SKM-1 (cell line): ENCODE measurements at regions not wholly inside any gene's neighbourhood (a gene's known extent, or its start where the extent isn't known, plus 50 kb on each side); places are given as distances from the start of the nearest gene placed in this dataset.
"Not testable (repeated sequence)": the region's sequence is repeated elsewhere in the genome, so short reads cannot be mapped to it uniquely, and the experiment has no call there.

Source experiments
- DNase-seq: peaks from one replicate; lab custom pipeline; 2025; ENCODE audit not compliant: unreplicated experiment; lab: John Stamatoyannopoulos, UW

DNA sequence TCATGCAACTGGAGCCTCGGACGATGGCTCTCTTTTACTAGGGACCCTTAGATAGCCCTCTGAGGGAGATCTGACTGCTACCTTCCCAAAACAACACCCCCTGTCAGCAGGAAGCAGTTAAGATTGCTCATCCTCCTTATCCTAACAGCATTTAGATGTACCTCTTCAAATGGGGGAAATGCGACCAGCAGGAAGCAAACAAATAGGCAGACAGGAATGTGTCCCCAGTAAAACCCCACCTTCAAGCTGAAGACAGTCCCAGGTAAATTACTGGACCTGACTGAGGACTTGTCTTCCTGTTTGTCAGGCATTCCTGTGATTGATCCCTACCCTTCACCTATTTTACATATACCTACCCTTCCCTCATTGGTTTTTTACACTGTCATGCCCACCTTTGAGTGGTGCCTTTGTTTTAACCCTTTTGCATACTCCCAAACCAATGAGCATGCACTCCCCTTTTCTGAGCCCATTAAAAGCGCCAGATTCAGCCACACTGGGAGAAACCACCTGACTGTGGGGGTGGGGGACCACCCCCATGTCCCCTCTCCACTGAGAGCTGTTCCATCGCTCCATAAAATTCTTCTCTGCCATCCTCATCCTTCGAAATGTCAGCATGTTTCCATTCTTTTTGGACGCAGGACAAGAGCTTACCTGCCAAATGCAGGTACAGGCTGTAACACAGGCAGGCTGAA is 954.0 kb upstream of the CDH6 start:
- DNase-seq = no peak

DNA sequence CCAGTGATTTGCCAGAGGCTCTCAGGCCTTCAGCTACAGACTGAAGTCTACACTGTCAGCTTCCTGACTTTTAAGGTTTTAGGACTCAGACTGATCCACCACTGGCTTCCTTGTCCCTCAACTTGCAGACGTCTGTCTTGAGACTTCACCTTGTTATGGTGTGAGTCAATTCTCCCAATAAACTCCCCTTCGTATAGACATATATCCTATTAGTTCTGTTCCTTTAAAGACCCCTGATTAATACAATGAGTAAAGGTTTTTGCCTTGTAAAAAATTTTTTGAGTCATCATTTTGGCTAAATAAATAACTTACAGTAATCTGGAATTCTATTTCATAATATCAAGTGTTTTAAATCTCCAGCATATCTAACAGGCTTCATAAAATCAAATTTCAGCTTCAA is 956.3 kb upstream of the CDH6 start:
- no peak for DNase-seq

DNA sequence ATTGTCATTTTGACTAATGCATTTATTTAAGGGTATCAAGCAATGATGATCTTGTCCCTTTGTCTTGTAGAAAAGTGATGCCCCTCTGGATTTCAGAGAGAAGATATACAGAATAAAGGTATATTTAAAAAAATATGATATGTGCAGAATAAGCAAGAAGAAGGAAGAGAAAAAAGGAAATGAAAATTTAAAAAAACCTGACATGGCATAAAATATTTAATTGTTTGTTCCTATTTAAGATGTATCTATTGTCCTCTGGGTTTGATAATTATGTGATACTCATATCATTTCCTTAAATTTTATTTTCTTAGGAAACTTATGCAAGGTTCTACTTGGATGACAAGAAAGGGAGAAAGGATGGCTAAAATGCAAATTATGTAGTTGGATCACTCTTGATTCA is 983.7 kb upstream of the CDH6 start:
- no peak for DNase-seq

DNA sequence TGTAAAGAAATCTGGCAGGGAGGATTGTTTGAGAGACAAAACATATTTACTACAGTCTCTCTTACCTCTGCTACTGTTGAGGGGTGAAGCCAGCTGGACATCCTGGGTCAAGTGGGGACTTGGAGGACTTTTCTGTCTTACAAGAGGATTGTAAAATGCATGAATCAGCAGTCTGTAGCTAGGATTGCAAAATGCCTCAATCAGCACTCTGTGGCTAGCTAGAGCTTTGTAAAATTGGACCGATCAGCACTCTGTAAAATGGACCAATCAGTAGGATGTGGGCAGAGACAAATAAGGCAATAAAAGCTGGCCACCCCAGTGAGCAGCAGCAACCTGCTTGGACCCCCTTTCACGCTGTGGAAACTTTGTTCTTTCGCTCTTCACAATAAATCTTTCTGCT is 995.8 kb upstream of the CDH6 start:
- no peak for DNase-seq

DNA sequence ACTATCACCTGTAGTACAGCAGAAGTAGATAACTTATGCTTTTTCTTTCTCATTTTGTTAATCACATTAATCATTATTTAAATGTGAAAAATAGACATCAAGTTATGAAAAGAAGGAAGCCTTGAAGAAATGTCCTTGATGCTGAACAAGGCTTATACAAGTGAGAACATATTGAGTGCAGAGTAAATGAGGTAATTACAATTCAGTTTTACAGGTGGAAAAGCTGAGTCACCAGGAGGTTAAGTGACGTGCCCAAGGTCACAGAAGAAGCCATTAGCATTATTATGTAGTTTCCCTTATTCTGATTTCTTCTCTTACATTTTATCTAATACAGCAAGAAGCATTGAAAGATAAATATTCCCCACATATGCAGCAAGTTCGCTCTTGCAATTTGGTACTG is 998.5 kb upstream of the CDH6 start:
- DNase-seq = no peak

DNA sequence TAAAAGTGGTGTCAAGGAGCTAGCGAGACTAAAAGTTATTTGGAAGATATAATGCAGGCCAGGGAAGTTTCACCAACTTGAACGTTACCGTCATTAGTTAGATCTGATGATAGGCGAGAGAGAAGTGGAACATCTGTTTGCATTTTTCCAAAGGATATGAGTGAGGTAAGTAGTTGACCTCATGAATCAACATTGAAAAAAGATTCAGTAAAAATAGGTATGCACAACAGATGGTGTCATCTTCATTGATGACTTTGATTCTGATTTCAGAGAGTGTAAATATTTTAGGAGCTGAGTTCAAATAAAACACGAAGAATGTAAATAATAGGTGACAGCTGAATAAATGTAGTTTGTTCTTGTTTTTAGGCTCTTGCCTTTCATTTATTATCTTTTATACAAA is 998.9 kb upstream of the CDH6 start:
- no peak for DNase-seq

DNA sequence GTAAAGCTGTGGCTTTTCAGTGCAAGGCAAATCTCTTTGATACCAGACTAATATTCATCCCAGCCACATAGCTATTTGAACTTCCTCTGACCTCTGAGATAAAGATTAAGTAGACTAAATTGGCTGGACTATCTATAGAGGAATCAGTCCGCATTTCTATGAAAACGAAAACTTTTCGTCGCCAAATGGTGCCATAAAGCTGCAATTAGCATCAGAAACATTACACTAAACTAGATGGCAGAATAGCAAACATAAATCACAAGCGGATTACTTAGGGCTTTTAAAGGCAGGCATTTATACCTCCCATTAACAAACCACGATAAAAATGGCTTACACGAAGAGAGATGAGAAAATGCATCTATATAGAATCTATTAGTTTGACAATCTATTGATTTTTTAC is 1009.7 kb upstream of the CDH6 start:
- DNase-seq = no peak

DNA sequence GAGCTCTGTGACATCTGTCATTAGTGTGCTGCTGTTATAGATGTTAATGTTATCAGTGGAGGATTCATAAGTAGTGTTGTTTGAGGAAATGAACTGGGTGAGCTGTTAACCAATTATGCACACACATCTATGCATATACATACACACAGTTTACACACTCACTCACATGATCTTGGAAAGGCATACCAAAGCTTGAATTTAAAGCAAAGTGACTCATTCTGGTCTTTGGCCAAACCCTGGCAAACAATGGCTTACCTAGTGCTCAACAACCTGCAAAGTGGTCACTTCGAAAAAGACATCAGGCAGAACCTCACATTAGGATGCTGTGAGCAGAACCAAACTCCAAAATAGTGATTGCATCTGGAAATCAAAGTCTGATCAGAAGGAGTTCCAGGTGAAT is 1037.3 kb upstream of the CDH6 start:
- DNase-seq = no peak

DNA sequence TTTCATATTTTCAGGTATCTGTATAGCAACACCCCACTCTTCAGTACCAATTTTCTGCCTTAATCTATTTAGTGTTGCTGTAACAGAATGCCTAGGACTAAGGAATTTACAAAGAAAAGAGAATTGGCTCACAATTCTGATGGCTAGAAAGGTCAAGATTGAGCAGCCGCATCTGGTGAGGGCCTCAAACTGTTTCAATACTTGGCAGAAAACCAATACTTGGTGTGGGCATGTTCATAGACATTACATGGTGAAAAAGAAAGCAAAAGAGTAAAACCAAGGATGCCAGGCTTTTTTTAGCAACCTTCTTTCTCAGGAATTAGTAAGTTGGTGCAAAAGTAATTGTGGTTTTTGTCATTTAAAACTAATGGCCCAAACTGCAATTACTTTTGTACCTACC is 1041.1 kb upstream of the CDH6 start:
- no peak for DNase-seq

DNA sequence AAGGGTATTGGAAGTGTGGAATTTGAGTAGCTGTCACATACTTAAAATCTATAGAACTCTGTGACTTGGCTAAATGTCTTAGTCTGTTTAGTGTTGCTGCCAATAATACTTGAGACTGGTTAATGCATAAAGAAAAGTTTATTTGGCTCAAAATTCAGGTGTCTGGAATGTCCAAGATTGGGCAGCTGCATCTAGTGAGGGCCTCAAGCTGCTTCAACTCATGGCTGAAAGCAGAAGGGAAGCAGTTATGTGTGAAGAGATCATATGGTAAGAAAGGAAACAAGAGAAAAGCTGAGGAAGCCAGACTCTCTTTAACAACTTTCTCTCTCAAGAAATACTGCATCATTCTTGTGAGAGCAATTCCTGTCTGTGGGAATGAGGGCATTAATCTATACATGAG is 1043.3 kb upstream of the CDH6 start:
- no peak for DNase-seq

DNA sequence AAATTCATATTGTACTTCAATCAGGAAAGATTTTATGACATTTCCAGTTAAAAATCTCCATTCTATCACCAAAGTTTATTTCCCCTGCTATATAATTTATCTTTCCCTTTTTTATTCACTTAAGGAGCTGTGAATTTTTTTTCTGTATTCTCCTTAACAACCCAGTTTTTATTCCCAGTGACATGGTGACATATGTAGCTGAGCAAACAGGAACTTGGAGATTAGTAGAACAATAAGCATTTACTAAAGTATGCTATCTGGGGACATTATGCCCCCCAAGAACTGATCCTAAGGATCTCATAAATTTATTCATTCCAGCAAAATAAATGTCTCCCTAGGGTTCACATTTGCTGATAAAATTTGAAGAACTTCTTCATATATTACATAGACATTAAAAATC is 1044.0 kb upstream of the CDH6 start:
- no peak for DNase-seq

DNA sequence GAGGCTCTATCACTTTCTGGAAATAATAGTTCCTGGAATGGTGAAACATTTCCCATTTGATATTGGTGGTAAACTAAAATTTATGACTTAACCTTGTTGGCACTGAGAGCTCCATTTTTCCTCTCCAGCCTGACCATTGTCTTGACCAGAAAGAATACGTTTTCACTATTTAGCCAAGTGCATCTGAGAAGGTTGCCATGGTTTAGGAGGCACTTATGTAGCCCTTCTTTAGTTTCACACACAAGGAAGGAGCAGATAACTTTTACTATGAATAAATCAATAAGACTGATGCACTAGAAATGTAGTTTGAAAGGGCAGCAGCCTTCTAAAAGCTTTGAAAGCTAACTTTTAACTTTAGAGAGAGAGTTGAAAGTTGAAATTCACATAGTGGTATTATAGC is 1045.5 kb upstream of the CDH6 start:
- no peak for DNase-seq

DNA sequence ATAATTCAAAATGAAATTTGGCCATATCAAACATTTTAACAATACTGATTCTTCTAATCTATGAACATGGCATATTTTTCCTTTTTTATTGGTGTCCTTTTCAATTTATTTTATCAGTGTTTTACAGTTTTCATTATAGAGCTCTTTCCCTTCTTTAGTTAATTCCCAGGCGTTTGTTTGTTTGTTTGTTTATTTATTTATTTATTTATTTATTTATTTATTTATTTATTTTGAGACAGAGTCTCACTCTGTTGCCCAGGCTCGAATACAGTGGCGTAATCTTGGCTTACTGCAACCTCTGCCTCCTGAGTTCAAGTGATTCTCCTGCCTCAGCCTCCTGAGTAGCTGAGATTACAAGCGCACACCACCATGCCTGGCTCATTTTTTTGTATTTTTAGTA is 1049.4 kb upstream of the CDH6 start:
- DNase-seq = not testable (repeated sequence)

DNA sequence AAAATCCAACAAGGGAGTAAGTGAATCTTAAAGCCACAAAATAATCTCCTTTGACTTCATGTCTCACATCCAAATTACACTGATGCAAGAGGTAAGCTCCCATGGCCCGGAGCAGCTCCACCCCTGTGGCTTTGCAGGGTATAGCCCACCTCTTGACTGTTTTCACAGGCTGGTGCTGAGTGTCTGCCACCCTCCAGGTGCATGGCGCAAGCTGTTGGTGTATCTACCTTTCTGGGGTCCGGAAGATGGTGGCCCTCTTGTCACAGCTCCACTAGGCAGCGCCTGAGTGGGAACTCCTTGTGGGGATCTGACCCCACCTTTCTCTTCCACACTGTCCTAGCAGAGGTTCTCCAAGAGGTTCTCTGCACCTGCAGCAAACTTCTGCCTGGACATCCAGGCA is 1051.1 kb upstream of the CDH6 start:
- no peak for DNase-seq

DNA sequence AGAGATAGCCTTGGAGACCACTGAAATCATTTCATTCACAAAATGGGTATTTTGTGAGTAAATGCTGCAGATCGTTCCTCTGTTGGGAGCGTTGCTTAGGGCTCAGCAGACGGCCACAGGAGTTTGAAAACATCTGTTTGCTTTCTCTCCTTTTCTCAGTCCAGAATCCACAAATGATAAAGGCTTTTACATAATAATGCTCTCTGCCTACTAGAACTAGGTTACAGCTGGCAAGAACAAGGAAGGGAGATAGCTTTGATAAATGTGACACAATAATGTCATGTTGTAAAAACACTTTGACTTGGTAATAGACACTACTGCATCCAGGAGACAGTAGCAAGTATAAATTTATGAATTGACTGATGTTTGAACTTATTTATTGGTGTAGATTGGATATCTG is 1072.4 kb upstream of the CDH6 start:
- no peak for DNase-seq

DNA sequence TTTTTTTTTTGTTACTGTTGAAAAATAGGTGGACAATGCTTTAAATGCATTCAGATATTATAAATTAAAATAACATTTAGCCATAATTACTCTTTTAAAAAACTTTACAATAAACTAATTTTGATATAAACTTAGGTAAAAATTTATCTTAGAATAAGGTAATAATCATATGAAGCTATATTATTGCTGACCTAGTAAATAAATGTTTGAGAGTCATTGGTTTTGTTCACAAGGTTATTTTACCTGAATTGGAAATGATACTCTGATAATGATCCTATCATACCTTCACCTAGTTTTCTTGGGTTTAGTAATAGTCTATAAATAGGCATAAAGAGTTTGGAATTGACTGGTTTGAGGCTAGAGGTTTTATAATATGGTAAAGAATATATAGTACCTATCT is 1076.4 kb upstream of the CDH6 start:
- no peak for DNase-seq

DNA sequence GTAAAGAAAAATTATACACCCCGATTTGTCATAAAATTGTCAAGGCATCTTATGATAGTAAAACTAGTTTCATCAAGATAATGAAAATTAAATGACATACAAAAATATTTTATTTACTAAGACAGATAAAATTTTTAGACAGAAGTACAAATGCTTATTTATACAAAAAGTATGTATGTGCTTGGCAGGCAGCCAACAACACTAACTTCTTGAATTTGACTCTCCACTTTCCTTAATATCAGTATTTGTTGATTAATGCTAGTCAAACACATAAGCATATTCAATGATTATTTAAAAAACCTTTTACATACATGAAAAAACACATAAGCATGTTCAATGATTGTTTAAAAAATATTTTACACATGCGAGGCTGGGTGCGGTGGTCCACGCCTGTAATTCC is 1079.9 kb upstream of the CDH6 start:
- DNase-seq = no peak

DNA sequence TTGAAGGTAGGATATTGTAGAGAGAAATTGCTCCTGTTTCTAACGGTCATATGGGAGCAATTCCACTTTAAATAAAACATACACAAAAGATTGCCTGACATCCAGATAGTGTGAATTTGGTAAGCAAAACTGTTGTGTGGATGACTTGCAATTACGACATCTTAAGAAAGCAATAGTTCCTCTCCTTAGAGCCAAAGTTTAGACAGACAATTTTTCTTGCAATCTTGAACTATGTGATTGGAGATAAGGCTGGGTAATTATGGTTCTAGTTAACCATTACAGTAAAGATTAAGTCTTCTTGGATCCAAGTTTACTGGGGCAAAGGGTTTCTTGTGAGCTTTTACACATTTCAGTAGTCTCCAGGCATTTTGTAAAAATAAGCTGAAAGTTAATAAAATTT is 1080.6 kb upstream of the CDH6 start:
- no peak for DNase-seq

DNA sequence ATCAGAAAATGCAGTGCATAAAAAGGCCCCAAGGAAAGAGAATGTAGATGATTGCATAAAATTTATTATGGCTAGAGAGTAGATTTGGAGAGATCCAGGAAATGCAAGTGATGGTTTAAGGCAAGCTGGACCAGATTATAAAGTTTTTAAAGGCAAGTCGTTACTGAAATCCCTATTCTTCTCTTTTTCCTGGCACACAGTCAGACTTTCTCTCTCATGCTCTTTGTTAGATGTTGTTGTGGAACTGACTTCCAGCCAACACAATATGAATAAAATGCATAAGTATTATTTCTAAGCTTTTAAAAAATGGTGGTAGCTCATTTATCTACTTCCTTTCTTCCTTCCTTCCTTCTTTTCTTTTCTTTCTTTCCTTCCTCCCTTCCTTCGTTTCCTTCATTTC is 1085.4 kb upstream of the CDH6 start:
- DNase-seq = no peak

DNA sequence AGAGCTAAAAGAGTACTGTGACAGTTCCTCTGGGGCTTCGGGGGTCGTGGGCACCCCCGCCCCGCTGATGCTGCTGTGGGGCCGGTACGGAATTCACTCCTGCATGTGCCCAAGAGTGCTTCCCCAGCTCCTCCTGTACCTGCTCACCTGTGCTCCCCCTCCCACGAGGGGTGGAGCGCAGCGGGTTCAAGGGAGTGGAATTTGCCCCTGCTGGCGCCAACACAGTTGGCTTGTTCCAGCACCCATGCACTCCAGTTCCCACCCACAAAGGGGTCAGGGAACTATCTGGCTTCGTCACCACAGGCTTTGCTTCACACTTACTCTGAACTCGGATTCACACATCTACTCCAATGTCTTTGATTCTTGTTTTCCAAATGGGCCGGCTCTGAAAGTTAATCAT is 1086.9 kb upstream of the CDH6 start:
- DNase-seq = no peak

DNA sequence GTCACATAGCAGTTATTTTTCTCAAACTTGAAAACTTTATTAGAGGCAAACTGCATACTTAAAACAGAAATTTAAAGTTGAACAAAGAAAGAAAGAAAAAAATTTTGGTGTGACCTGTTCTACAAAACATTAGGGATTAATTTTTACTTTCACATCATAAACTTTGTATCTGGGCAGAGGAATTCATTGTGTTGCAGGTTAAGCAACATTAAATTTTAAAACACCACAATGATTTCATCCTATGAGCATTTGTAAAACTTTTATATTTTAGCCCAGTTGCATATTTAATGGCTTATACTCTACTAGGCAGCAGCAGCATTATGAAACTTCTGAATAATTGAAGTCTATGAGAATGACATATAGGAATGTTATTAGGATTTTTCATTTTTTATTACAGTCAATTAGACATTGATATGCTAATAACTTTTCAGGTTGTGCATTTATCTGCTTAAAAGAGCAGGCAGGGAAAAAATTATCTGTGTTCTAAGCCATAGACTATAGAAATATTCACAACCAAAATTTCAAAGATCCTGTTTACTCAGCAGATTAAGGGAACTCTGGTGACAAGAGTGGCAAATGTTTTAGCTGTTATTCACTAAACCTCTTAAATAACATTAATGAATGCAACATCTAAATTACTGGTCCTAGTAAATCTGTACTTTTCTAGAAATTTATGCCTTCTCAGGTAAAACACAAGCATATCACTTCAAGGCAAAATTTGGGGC is 1088.5 kb upstream of the CDH6 start:
- no peak for DNase-seq

DNA sequence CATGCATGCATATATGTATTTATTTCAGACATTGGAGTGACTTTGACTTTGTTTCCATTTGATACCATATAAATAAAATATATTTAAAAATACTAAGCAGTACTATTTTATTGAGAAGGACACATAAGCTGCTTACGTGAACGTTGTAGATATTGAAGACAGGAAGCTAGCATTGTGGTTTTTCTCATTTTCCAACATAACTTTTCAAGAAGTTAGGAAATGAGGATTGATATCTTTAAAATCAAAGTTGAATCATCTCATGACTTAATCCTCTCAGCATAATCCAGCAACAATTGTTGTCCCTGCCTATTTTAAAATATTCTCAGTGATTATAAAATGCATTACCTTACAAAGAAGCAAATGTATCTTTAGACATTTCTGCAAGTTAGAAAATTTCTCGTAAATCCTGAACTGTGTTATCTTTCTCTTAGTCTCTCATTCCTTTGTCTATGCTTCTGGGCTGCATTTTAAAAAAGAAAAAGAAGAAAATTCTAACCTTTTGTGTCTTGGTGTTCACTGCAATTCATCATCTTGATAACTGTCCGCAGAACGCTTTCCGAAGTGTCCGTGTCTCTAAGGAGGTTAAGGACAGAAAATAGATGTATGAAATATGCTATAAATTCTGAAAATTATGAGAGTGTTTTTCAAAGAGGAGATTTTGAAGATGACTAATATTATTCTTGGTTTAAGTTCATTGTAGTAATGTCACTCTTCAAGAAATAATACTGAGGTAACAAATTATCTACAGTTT is 1089.9 kb upstream of the CDH6 start:
- DNase-seq = no peak
